Fibroblast of lung (primary cell): ENCODE measurements at regions not wholly inside any gene's neighbourhood (a gene's known extent, or its start where the extent isn't known, plus 50 kb on each side); places are given as distances from the start of the nearest gene placed in this dataset.

Experiments
- EZH2 ChIP-seq: IDR thresholded peaks from 2 replicates; pipeline ENCODE4 v1.5.1; 2012; ENCODE audit warnings: low read length, control low read depth, mild to moderate bottlenecking; ENCODE audit errors: missing control alignments
- TF ChIP-seq, protein P1 (sequence below), 2 donors: IDR thresholded peaks in 1 of 2; conservative IDR thresholded peaks in 1 of 2; 1 replicate in 1 of 2; 2 replicates in 1 of 2; pipeline ENCODE4 v1.5.1; 2011 to 2012; ENCODE audit warnings: low read length in 2 of 2, control low read depth in 1 of 2, inconsistent platforms in 1 of 2, low read depth in 1 of 2, mild to moderate bottlenecking in 1 of 2

- TF ChIP-seq, protein P1, sequence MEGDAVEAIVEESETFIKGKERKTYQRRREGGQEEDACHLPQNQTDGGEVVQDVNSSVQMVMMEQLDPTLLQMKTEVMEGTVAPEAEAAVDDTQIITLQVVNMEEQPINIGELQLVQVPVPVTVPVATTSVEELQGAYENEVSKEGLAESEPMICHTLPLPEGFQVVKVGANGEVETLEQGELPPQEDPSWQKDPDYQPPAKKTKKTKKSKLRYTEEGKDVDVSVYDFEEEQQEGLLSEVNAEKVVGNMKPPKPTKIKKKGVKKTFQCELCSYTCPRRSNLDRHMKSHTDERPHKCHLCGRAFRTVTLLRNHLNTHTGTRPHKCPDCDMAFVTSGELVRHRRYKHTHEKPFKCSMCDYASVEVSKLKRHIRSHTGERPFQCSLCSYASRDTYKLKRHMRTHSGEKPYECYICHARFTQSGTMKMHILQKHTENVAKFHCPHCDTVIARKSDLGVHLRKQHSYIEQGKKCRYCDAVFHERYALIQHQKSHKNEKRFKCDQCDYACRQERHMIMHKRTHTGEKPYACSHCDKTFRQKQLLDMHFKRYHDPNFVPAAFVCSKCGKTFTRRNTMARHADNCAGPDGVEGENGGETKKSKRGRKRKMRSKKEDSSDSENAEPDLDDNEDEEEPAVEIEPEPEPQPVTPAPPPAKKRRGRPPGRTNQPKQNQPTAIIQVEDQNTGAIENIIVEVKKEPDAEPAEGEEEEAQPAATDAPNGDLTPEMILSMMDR (conservative IDR thresholded peaks at IDR 0.05 in 1 of 2, IDR thresholded peaks at IDR 0.05 in 1 of 2; ENCODE audit: low read depth in 1 of 2, low read length in 2 of 2) = no peak
- no peak for TF ChIP-seq EZH2
Measured at GRCh38 chr7:42671627-42672026, 240.2 kb downstream of the C7orf25 start.
